ENCODE measurements at regions not wholly inside any gene's neighbourhood (a gene's known extent, or its start where the extent isn't known, plus 50 kb on each side); places are given as distances from the start of the nearest gene placed in this dataset.
"Not testable (repeated sequence)": the region's sequence is repeated elsewhere in the genome, so short reads cannot be mapped to it uniquely, and the experiment has no call there.

GRCh38 chr13:55745828-55746227 is 1394.9 kb upstream of the PRR20A start:
- DNase-seq (ENCODE audit: insufficient read length, low spot score) (no peak), FAIRE-seq (no peak)

- FAIRE-seq = no peak
- DNase-seq (ENCODE audit: insufficient read length, low spot score) = no peak
Measured at GRCh38 chr13:55761986-55762385, 1378.7 kb upstream of the PRR20A start.

GRCh38 chr13:55777612-55778011 is 1363.1 kb upstream of the PRR20A start:
- FAIRE-seq (no peak), DNase-seq (ENCODE audit: insufficient read length, low spot score) (no peak)

GRCh38 chr13:55783841-55784240 is 1356.9 kb upstream of the PRR20A start:
- DNase-seq (ENCODE audit: insufficient read length, low spot score) (no peak), FAIRE-seq (no peak)

GRCh38 chr13:55788548-55788947 is 1352.2 kb upstream of the PRR20A start:
- FAIRE-seq = no peak
- no peak for DNase-seq (ENCODE audit: insufficient read length, low spot score)

- no peak for DNase-seq (ENCODE audit: insufficient read length, low spot score)
- no peak for FAIRE-seq
Measured at GRCh38 chr13:55792544-55793193, 1348.0 kb upstream of the PRR20A start.

- DNase-seq (ENCODE audit: insufficient read length, low spot score) (no peak), FAIRE-seq (no peak)
Measured at GRCh38 chr13:55815458-55816033, 1325.2 kb upstream of the PRR20A start.

- no peak for DNase-seq (ENCODE audit: insufficient read length, low spot score)
- no peak for FAIRE-seq
Measured at GRCh38 chr13:55816976-55817601, 1323.6 kb upstream of the PRR20A start.

GRCh38 chr13:55820817-55821216 is 1319.9 kb upstream of the PRR20A start:
- DNase-seq (ENCODE audit: insufficient read length, low spot score) (no peak), FAIRE-seq (no peak)

GRCh38 chr13:55869648-55870047 is 1271.1 kb upstream of the PRR20A start:
- FAIRE-seq = no peak
- DNase-seq (ENCODE audit: insufficient read length, low spot score) = no peak

GRCh38 chr13:55887561-55887960 is 1253.2 kb upstream of the PRR20A start:
- FAIRE-seq = no peak
- no peak for DNase-seq (ENCODE audit: insufficient read length, low spot score)

- FAIRE-seq = no peak
- DNase-seq (ENCODE audit: insufficient read length, low spot score) = no peak
Measured at GRCh38 chr13:55893540-55893939, 1247.2 kb upstream of the PRR20A start.

- no peak for DNase-seq (ENCODE audit: insufficient read length, low spot score)
- no peak for FAIRE-seq
Measured at GRCh38 chr13:55937180-55937579, 1203.5 kb upstream of the PRR20A start.

GRCh38 chr13:55948175-55948574 is 1192.5 kb upstream of the PRR20A start:
- DNase-seq (ENCODE audit: insufficient read length, low spot score) = no peak
- FAIRE-seq = no peak

- DNase-seq (ENCODE audit: insufficient read length, low spot score) = no peak
- no peak for FAIRE-seq
Measured at GRCh38 chr13:55963934-55964333, 1176.8 kb upstream of the PRR20A start.

GRCh38 chr13:55967055-55967454 is 1173.7 kb upstream of the PRR20A start:
- FAIRE-seq = no peak

GRCh38 chr13:55977436-55977835 is 1163.3 kb upstream of the PRR20A start:
- no peak for FAIRE-seq
- no peak for DNase-seq (ENCODE audit: insufficient read length, low spot score)

More at GRCh38 chr13:55967055-55967454, 1173.7 kb upstream of the PRR20A start:
- no peak for DNase-seq (ENCODE audit: insufficient read length, low spot score)

GRCh38 chr13:55981381-55981780 is 1159.3 kb upstream of the PRR20A start:
- DNase-seq (ENCODE audit: insufficient read length, low spot score) (no peak), FAIRE-seq (no peak)

- not testable (repeated sequence) for FAIRE-seq
Measured at GRCh38 chr13:55984026-55984425, 1156.7 kb upstream of the PRR20A start.

GRCh38 chr13:55990631-55991030 is 1150.1 kb upstream of the PRR20A start:
- DNase-seq (ENCODE audit: insufficient read length, low spot score) = no peak
- no peak for FAIRE-seq

More at GRCh38 chr13:55984026-55984425, 1156.7 kb upstream of the PRR20A start:
- not testable (repeated sequence) for DNase-seq (ENCODE audit: insufficient read length, low spot score)

GRCh38 chr13:55991666-55992065 is 1149.1 kb upstream of the PRR20A start:
- no peak for FAIRE-seq
- DNase-seq (ENCODE audit: insufficient read length, low spot score) = no peak

GRCh38 chr13:55992145-55992544 is 1148.6 kb upstream of the PRR20A start:
- DNase-seq (ENCODE audit: insufficient read length, low spot score) (no peak), FAIRE-seq (no peak)
